ENCODE measurements at regions not wholly inside any gene's neighbourhood (a gene's known extent, or its start where the extent isn't known, plus 50 kb on each side); places are given as distances from the start of the nearest gene placed in this dataset.

DNA sequence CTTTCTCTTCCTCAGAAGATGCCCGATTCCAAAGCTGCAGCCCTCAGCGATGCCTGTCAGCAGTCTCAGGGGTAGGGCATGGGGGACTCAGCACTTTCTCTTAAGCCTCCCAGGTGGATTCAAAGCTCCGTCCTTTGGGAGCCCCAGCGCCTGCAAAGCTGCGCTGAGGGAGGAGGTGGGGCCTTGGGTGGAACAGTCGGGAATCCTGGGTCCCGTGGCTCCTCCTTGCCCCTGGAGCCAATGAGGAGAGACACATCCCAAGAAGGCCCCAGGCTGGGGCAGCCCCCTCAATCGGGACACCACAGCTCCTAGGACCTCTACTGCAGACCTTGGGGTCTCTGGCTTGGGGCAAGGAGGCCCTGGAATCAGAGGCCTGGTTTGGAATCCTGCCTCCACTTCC is 227.5 kb upstream of the IGF1R start:
- TF ChIP-seq, protein P1, sequence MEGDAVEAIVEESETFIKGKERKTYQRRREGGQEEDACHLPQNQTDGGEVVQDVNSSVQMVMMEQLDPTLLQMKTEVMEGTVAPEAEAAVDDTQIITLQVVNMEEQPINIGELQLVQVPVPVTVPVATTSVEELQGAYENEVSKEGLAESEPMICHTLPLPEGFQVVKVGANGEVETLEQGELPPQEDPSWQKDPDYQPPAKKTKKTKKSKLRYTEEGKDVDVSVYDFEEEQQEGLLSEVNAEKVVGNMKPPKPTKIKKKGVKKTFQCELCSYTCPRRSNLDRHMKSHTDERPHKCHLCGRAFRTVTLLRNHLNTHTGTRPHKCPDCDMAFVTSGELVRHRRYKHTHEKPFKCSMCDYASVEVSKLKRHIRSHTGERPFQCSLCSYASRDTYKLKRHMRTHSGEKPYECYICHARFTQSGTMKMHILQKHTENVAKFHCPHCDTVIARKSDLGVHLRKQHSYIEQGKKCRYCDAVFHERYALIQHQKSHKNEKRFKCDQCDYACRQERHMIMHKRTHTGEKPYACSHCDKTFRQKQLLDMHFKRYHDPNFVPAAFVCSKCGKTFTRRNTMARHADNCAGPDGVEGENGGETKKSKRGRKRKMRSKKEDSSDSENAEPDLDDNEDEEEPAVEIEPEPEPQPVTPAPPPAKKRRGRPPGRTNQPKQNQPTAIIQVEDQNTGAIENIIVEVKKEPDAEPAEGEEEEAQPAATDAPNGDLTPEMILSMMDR (conservative IDR thresholded peaks at IDR 0.05 in 1 of 2, IDR thresholded peaks at IDR 0.05 in 1 of 2; ENCODE audit: low read depth in 1 of 2, low read length in 2 of 2) = no peak
- no peak for TF ChIP-seq EZH2 (IDR thresholded peaks at IDR 0.05; ENCODE audit: low read length, missing control alignments)
